HG03066 (cell line): ENCODE measurements at regions not wholly inside any gene's neighbourhood (a gene's known extent, or its start where the extent isn't known, plus 50 kb on each side); places are given as distances from the start of the nearest gene placed in this dataset.

Source experiments
- ATAC-seq: cut with Tn5 transposase; IDR thresholded peaks from one replicate; pipeline ENCODE4 v1.9.1; 2021; ENCODE audit warnings: low read depth; ENCODE audit not compliant: unreplicated experiment

DNA sequence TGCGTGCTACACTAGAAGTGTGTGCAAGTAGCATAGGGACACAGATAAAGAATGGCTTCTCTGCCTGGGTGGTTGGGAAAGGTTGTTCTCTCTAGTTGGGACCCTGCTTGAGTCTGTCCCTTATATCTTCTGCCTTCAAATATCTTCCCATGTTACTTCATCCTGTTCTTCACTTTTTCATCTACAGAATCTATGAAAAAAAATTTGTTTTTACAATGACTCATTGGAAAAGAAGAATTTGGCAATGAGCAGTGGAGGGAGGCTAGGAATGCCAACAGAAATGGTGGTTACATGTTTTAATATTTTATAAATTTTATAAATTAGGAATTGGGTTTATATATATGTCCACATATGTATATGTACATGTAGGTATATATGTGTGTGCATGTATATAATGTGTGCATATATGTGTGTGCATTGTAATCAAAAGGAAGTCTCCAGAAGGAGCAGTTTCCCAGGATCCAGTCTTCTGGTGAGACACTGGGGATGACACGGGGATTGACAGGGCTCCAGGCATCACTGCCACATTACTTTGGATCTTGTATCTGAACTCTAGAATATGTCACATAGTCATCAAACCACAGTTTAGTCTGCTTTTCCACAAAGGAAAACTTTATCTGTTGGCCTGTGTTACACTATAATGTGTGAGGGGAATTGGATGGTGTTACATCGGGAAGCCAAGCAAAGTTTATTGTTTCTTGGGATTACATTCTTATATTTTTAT lies 75.3 kb upstream of the RIPOR2 start:
- no peak for ATAC-seq

- ATAC-seq, result no peak
Observed at GRCh38 chr6:25012657-25013056, 76.9 kb upstream of the RIPOR2 start.

- no peak for ATAC-seq
Observed at GRCh38 chr6:25013246-25013645, 77.5 kb upstream of the RIPOR2 start.

DNA sequence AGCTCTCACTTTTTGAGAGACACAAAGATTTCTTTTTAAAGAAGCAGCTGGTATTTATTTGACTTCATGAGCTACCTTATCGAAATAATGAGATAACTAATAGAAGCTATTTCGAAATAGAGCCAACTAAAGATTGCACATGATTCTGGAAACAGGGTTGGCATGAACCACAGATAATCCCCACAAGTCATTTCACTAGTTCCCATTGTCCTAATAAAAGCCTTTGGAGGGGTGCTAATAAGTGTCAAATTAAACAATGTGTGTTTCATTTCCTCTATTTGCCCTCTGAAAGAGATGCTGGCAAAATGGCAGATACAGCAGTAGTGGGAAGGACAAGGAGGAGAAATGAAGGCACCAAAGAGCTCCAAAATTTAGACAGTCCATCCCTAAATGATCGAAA lies 78.6 kb upstream of the RIPOR2 start:
- ATAC-seq, result no peak

- ATAC-seq, result no peak
Observed at GRCh38 chr6:25014791-25015560, 79.2 kb upstream of the RIPOR2 start.

DNA sequence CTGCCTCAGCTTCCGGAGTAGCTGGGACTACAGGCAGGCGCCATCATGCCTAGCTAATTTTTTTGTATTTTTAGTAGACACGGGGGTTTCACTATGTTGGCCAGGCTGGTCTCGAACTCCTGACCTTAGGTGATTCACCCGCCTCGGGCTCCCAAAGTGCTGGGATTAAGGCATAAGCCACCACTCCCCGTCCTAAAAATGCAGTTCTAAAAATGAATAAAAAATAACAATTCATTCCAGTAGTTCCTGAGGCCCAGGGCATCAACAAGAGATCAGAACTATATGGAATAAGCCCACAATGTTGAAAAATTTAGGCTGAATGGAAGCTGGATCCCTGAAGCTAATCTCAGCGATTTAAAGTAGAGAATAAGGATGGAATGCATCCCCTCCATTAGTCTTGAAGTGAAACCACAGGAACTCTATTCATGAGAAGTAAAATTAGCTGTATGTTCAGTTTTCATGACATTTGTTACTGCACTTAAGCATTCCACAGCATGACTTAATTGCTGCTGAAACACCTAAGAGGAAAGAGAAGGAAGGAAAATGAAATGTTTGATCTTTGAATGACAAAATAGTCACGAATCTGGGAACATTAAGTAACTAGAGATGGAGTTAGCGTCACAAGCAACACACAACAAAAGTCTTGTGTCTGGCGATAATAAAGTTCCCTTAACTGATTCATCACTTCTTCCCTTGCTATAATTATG lies 80.4 kb upstream of the RIPOR2 start:
- no peak for ATAC-seq

GRCh38 chr6:25017486-25017885 lies 81.7 kb upstream of the RIPOR2 start:
- ATAC-seq, result no peak

- ATAC-seq, result no peak
Observed at GRCh38 chr6:25017932-25018567, 82.3 kb upstream of the RIPOR2 start.

GRCh38 chr6:25018568-25018954 lies 82.8 kb upstream of the RIPOR2 start:
- no peak for ATAC-seq

DNA sequence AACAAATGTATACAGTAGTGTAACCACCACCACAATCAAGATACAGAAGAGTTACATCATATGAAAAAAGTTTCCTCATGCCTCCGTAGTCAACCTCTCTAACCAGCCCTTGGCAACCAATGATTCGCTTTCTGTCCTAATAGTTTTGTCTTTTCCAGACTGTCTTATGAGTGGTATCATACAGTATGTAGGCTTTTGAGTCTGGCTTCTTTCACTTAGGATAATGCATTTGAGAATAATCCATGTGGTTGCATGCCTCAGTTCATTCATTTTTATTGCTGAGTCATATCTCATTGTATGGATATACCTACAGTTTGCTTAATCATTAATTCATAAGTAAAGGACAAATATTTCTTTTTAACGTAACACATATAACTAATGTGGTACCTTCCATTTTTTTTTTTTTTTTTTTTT lies 86.4 kb upstream of the RIPOR2 start:
- ATAC-seq, result no peak

DNA sequence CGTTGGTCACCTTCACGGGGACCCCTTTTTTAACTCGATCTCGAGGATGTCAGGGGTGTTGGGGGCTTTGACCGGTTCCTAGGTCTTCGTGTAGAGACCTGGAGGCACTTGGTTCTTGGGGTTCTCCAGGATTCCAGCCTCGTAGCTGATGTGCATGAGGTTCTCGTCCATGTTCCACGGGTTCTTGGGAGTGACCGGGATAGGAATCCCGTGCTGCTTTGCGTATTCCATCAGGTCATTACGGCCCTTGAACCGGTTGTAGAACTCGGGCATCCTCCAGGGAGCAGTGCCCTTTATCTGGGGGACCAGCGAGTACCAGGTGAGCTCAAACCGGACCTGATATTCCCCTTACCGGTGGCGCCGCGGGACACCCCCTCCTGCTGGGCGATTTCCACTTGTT lies 88.0 kb upstream of the RIPOR2 start:
- no peak for ATAC-seq

GRCh38 chr6:25024821-25025220 lies 89.1 kb upstream of the RIPOR2 start:
- no peak for ATAC-seq

GRCh38 chr6:25025248-25025918 lies 89.6 kb upstream of the RIPOR2 start:
- ATAC-seq, result no peak

DNA sequence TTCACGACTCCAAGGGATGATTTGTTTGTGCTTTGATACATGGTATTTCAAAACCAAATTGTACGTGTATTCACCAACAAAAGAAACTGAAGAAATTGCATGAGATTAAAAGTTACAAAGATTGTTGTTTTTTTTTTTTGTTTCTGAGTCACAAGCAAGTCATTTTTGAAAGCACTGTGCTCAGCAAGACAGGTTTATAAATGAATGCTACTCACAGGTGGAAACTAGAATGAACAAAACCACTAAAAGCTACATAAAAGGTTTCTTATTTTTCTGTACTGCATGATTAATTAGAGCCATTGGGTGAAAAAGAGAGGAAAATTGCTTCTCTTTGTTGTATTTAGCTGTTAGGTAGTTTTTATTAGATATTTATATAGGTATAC lies 90.2 kb upstream of the RIPOR2 start:
- no peak for ATAC-seq

GRCh38 chr6:25026723-25027122 lies 91.0 kb upstream of the RIPOR2 start:
- no peak for ATAC-seq

GRCh38 chr6:25027221-25027916 lies 91.6 kb upstream of the RIPOR2 start:
- ATAC-seq, result peak; percentile 99

DNA sequence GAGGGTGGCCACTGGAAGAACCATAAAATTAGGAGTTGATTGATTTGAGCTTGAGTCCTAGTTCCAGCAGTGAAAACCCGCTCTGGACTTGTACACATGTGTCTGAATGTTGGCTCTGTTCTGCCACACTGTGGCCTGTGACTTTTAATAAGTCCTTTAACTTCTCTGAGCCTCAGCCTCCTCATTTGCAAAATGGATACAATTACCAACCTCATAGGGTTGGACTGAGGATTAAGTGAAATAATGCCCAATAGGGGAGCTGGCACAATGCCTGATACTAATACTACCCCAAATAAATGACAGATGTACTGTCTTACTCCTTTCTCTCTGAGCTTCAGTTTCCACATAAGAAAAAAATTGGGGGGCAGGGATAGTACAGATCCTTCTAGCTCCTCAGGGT lies 92.6 kb upstream of the RIPOR2 start:
- ATAC-seq, result no peak

- no peak for ATAC-seq
Observed at GRCh38 chr6:25032934-25033333, 97.2 kb upstream of the RIPOR2 start.

GRCh38 chr6:25034431-25034921 lies 98.7 kb upstream of the RIPOR2 start:
- ATAC-seq, result no peak

- no peak for ATAC-seq
Observed at GRCh38 chr6:25035174-25035511, 99.4 kb upstream of the RIPOR2 start.
